ENCODE measurements at regions not wholly inside any gene's neighbourhood (a gene's known extent, or its start where the extent isn't known, plus 50 kb on each side); places are given as distances from the start of the nearest gene placed in this dataset.

DNA sequence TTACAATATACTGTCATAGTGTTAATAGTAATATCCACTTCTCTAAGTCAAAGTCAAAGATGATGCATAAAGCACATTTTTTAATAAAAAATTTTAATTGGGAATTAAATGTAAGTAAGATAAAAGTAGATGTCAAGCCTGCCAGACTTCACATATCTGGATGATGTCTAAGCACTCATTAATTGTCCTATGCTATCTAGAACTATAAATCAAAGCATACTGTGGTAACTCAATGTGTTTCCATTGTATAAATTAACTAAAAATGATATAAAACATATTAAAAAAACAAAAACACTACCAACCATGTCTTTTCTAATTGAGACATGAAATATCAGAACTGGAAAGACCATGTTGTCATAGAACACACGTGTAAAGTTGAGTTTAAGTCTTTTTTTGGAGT is 51.2 kb downstream of the ZZZ3 start:
- TF ChIP-seq EZH2 (IDR thresholded peaks at IDR 0.05; ENCODE audit: borderline replicate concordance, low read length), result no peak
- TF ChIP-seq, protein P1, sequence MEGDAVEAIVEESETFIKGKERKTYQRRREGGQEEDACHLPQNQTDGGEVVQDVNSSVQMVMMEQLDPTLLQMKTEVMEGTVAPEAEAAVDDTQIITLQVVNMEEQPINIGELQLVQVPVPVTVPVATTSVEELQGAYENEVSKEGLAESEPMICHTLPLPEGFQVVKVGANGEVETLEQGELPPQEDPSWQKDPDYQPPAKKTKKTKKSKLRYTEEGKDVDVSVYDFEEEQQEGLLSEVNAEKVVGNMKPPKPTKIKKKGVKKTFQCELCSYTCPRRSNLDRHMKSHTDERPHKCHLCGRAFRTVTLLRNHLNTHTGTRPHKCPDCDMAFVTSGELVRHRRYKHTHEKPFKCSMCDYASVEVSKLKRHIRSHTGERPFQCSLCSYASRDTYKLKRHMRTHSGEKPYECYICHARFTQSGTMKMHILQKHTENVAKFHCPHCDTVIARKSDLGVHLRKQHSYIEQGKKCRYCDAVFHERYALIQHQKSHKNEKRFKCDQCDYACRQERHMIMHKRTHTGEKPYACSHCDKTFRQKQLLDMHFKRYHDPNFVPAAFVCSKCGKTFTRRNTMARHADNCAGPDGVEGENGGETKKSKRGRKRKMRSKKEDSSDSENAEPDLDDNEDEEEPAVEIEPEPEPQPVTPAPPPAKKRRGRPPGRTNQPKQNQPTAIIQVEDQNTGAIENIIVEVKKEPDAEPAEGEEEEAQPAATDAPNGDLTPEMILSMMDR (IDR thresholded peaks at IDR 0.05; ENCODE audit: low read length), result no peak

Data from OCI-LY1 (cell line).